ENCODE measurements at regions not wholly inside any gene's neighbourhood (a gene's known extent, or its start where the extent isn't known, plus 50 kb on each side); places are given as distances from the start of the nearest gene placed in this dataset.

- ATAC-seq (no peak), DNase-seq (ENCODE audit: low spot score in 2 of 2) (no peak)
- H3K9me3 Mint-ChIP-seq, result peaks cover 2% of the 10 kb centered on the region
- H3K4me1 Mint-ChIP-seq, result no peaks in the 10 kb centered on the region
- H3K4me3 Mint-ChIP-seq, result no peak overlapping the region
- no peaks in the 10 kb centered on the region for H3K36me3 Mint-ChIP-seq
- no peak overlapping the region for H3K27ac Mint-ChIP-seq
Observed at GRCh38 chr6:94511502-94512088, 1065.7 kb upstream of the MANEA start.

DNA sequence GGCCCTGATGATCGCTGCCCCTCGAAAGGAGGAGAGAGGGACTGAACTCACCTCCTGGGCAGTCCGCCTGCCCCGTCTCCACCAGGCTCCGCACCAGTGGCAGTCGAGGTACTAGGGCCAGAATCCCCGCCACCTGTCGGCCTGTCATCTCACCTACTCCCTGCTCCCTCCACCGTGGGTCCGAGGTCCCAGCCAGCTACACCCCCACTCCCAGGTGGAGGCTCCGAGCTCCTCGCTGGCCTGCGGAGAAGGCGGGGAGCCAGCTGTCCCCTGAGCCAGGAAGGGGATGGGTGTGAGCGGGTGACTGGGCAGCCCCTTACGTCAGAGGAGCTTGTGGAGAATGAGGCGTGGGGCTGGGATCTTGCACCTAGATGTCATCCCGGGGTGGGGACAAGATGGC, 1066.5 kb upstream of the MANEA start:
- peak in 1 of 2 donors; percentile 44 for DNase-seq (ENCODE audit: low spot score in 2 of 2)
- H3K4me1 Mint-ChIP-seq, result no peaks in the 10 kb centered on the region
- no peaks in the 10 kb centered on the region for H3K36me3 Mint-ChIP-seq
- H3K4me3 Mint-ChIP-seq, result no peak overlapping the region
- peaks cover 2% of the 10 kb centered on the region for H3K9me3 Mint-ChIP-seq
- H3K27ac Mint-ChIP-seq, result no peak overlapping the region
- ATAC-seq, result no peak

- Mint-ChIP-seq H3K4me1 (no peaks in the 10 kb centered on the region), H3K36me3 (no peaks in the 10 kb centered on the region), H3K9me3 (no peaks in the 10 kb centered on the region), H3K27ac (no peak overlapping the region), H3K4me3 (no peak overlapping the region)
- DNase-seq (ENCODE audit: low spot score in 2 of 2), result no peak
- no peak for ATAC-seq
Observed at GRCh38 chr6:94501516-94501915, 1075.8 kb upstream of the MANEA start.

- Mint-ChIP-seq H3K27ac (no peak overlapping the region), H3K4me1 (no peaks in the 10 kb centered on the region), H3K36me3 (no peaks in the 10 kb centered on the region), H3K4me3 (no peak overlapping the region), H3K9me3 (peaks cover 5% of the 10 kb centered on the region)
- ATAC-seq, result no peak
- no peak for DNase-seq (ENCODE audit: low spot score in 2 of 2)
Observed at GRCh38 chr6:94498099-94498498, 1078.7 kb upstream of the EPHA7 start.

DNA sequence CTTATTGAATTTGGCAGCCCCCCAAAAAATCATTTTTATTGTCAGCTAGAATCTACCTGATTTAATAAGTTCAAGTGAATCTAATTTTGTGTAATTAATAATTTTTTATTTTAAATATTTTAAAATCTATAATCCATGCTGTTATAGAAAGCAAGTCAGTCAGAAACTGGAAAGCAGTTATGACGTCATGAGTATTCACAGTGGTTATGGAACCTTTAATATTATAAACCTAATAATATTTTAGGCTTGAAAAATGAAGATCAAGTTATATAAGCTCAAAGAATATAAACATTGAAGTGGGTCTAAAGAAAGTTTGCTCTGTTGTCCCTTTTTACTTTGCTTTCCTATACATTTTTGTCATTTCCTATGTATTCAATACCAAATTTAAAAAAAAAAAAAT, 1075.1 kb upstream of the EPHA7 start:
- DNase-seq (ENCODE audit: low spot score in 2 of 2) (no peak), ATAC-seq (no peak)
- no peaks in the 10 kb centered on the region for H3K36me3 Mint-ChIP-seq
- no peak overlapping the region for H3K4me3 Mint-ChIP-seq
- H3K27ac Mint-ChIP-seq, result no peak overlapping the region
- H3K4me1 Mint-ChIP-seq, result no peaks in the 10 kb centered on the region
- peaks cover 5% of the 10 kb centered on the region for H3K9me3 Mint-ChIP-seq

DNA sequence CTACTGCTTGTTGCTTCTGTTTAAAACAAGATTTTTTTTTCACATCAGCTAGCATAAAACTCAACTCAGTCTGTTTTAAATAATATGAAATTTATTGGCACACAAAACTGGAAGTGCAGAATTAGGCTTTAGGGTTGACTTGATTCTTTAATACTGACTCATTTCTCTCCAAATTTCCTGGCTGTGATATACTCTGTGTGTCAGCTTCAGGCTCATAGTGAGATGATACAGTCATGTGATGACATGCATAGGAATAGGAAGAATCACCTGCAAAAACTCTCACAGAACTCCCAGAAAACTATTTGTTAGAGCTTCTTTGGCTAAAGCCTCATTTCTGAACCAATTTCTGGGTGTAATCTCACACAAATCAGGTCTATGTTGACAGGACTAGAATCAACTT, 1068.0 kb upstream of the EPHA7 start:
- ATAC-seq, result no peak
- Mint-ChIP-seq H3K4me3 (no peak overlapping the region), H3K27ac (no peak overlapping the region), H3K4me1 (no peaks in the 10 kb centered on the region), H3K36me3 (no peaks in the 10 kb centered on the region), H3K9me3 (peaks cover 9% of the 10 kb centered on the region)
- DNase-seq (ENCODE audit: low spot score in 2 of 2), result no peak

GRCh38 chr6:94478133-94479005, 1059.0 kb upstream of the EPHA7 start:
- H3K4me1 Mint-ChIP-seq, result no peaks in the 10 kb centered on the region
- H3K4me3 Mint-ChIP-seq, result no peak overlapping the region
- H3K9me3 Mint-ChIP-seq, result peaks cover 12% of the 10 kb centered on the region
- H3K27ac Mint-ChIP-seq, result no peak overlapping the region
- no peaks in the 10 kb centered on the region for H3K36me3 Mint-ChIP-seq
- DNase-seq (ENCODE audit: low spot score in 2 of 2), result no peak
- ATAC-seq, result no peak

DNA sequence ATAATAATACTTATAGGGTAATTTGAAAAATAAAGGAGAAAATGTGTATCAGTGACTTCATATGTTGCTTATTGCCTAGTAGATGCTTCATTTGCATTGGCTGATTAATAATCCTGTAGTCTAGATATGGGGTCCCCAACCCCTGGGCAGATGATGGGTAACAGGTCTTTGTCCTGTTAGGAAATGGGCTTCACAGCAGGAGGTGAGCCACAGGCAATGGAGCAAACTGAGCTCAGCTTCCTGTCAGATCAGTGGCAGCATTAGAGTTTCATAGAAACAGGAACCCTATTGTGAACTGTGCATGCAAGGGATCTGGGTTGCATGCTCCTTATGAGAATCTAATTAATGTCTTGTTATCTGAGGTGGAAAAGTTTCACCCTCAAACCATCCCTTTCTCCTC, 1049.5 kb upstream of the EPHA7 start:
- no peaks in the 10 kb centered on the region for H3K4me1 Mint-ChIP-seq
- no peak for ATAC-seq
- no peaks in the 10 kb centered on the region for H3K36me3 Mint-ChIP-seq
- DNase-seq (ENCODE audit: low spot score in 2 of 2), result no peak
- H3K27ac Mint-ChIP-seq, result no peak overlapping the region
- no peak overlapping the region for H3K4me3 Mint-ChIP-seq
- H3K9me3 Mint-ChIP-seq, result peaks cover 2% of the 10 kb centered on the region

- Mint-ChIP-seq H3K4me1 (no peaks in the 10 kb centered on the region), H3K4me3 (no peak overlapping the region), H3K27ac (no peak overlapping the region), H3K9me3 (peaks cover 4% of the 10 kb centered on the region), H3K36me3 (no peaks in the 10 kb centered on the region)
- DNase-seq (ENCODE audit: low spot score in 2 of 2), result no peak
- ATAC-seq, result no peak
Observed at GRCh38 chr6:94464018-94464510, 1044.7 kb upstream of the EPHA7 start.

DNA sequence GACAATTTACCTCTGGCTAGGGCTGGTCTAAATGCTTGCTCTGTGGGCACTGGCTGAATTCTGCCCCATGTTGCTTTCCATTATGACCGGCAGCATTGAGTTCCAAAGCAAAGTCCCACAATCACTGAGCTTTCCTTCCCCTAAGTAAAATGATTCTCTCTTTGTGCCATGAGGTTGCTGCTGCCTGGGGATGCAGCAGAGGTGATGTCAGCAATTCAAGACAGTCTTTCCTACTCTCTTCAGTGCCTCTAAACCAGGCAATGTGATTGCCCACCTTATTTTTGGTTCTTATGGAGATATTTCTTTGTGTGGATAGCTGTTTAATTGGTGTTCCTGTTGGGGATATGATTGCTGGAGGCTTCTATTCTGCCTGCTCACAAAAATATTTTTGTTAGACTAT, 1043.9 kb upstream of the EPHA7 start:
- peaks cover 4% of the 10 kb centered on the region for H3K9me3 Mint-ChIP-seq
- H3K27ac Mint-ChIP-seq, result no peak overlapping the region
- no peak for DNase-seq (ENCODE audit: low spot score in 2 of 2)
- no peak for ATAC-seq
- H3K4me1 Mint-ChIP-seq, result no peaks in the 10 kb centered on the region
- no peaks in the 10 kb centered on the region for H3K36me3 Mint-ChIP-seq
- no peak overlapping the region for H3K4me3 Mint-ChIP-seq

DNA sequence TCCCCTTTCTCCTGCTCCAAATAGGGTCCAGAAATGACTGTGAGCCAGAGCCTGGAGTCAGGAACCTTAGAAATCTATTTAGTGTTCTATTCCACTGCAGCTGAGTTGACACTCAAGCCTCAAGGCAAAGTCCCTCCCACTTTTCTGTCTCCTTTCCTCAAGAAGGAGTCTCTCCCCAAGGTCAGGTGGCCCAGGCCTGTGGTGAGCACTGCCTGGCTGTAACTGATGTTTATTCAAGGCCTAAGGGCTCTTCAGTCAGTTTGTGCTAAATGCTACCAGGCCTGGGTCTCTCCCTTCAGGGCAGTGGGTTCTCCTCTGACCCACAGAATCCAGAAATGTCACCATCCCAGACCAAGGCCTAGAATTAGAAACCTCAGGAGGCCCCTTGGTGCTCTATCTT, 1042.9 kb upstream of the EPHA7 start:
- no peak for ATAC-seq
- DNase-seq (ENCODE audit: low spot score in 2 of 2), result no peak
- H3K36me3 Mint-ChIP-seq, result no peaks in the 10 kb centered on the region
- H3K27ac Mint-ChIP-seq, result no peak overlapping the region
- no peaks in the 10 kb centered on the region for H3K4me1 Mint-ChIP-seq
- peaks cover 4% of the 10 kb centered on the region for H3K9me3 Mint-ChIP-seq
- no peak overlapping the region for H3K4me3 Mint-ChIP-seq

DNA sequence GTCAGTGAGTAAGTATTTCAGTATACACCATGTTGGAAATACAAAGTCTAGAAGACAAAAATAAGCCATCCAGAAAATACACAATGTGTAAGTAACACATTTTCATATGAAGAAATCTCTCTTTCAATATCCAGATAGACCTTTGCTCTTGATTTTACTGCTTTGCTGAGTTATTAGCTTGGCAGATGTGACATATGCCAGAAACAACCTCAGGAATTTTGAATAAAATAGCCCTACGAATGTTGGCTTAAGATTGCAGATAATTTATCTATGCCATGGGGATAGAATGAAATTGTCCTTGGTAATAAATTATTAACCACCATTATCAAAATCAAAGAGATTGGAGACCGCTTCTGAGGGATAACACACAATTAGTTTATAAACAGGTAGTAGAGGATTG, 1036.9 kb upstream of the EPHA7 start:
- H3K9me3 Mint-ChIP-seq, result peaks cover 9% of the 10 kb centered on the region
- DNase-seq (ENCODE audit: low spot score in 2 of 2), result no peak
- no peaks in the 10 kb centered on the region for H3K4me1 Mint-ChIP-seq
- no peak overlapping the region for H3K27ac Mint-ChIP-seq
- no peak overlapping the region for H3K4me3 Mint-ChIP-seq
- H3K36me3 Mint-ChIP-seq, result no peaks in the 10 kb centered on the region
- ATAC-seq, result no peak

DNA sequence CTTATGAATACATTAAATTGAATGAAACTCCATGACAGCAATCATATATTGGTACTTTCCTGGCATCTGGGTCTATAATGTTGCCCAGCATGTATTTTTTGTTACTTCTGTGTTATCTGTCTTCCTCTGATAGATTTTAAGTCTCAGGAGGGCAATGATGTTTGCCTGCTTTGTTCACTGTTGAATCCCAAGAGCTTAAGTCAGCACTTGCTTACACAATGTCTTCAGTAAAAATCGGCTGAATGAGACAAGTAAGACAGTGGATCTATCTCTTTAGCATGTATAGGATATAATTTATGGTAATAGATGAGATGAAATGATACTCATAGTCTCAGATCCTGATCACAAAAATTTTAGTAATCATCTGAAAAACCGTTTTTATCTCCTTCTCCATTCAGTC, 1034.9 kb upstream of the EPHA7 start:
- Mint-ChIP-seq H3K27ac (no peak overlapping the region), H3K4me3 (no peak overlapping the region)
- DNase-seq (ENCODE audit: low spot score in 2 of 2), result no peak

GRCh38 chr6:94446120-94446519, 1026.8 kb upstream of the EPHA7 start:
- Mint-ChIP-seq H3K9me3 (peaks cover 17% of the 10 kb centered on the region), H3K4me3 (no peak overlapping the region), H3K4me1 (no peaks in the 10 kb centered on the region), H3K36me3 (no peaks in the 10 kb centered on the region), H3K27ac (no peak overlapping the region)
- ATAC-seq (no peak), DNase-seq (ENCODE audit: low spot score in 2 of 2) (no peak)

More for the DNA sequence above, 1034.9 kb upstream of the EPHA7 start:
- Mint-ChIP-seq H3K36me3 (no peaks in the 10 kb centered on the region), H3K9me3 (peaks cover 11% of the 10 kb centered on the region), H3K4me1 (no peaks in the 10 kb centered on the region)
- ATAC-seq, result no peak

- no peak for ATAC-seq
- H3K36me3 Mint-ChIP-seq, result no peaks in the 10 kb centered on the region
Observed at GRCh38 chr6:94443701-94444100, 1024.3 kb upstream of the EPHA7 start.

DNA sequence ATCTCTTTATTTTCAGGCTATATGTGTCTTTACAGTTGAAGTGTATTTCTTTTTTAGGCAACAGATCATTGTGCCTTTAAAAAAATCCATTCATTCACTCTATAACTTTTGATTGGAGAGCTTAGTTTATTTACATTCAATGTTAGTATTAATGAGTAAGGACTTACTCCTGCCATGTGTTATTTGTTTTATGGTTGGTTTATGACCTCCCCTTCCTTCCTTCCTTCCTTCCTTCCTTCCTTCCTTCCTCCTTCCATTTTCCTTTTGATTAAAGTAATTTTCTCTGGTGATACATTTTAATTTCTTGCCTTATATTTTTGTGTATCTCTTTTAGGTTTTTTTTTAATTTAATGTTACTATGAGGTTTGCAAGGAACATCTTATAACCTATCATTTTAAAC, 1005.3 kb upstream of the EPHA7 start:
- Mint-ChIP-seq H3K27ac (no peak overlapping the region), H3K9me3 (peaks cover 22% of the 10 kb centered on the region), H3K4me1 (no peaks in the 10 kb centered on the region), H3K4me3 (no peak overlapping the region), H3K36me3 (no peaks in the 10 kb centered on the region)
- no peak for ATAC-seq
- DNase-seq (ENCODE audit: low spot score in 2 of 2), result no peak

More at GRCh38 chr6:94443701-94444100, 1024.3 kb upstream of the EPHA7 start:
- Mint-ChIP-seq H3K4me1 (no peaks in the 10 kb centered on the region), H3K4me3 (no peak overlapping the region), H3K27ac (no peak overlapping the region), H3K9me3 (peaks cover 9% of the 10 kb centered on the region)
- no peak for DNase-seq (ENCODE audit: low spot score in 2 of 2)

All from stimulated activated effector memory CD8-positive, alpha-beta T cell treated with anti-CD3 and anti-CD28 coated beads, Interleukin-12 subunit alpha, Interleukin-12 subunit beta, amount 100 ng/mL, for 72 hours (primary cell).